GM12865 (cell line): ENCODE measurements at regions not wholly inside any gene's neighbourhood (a gene's known extent, or its start where the extent isn't known, plus 50 kb on each side); places are given as distances from the start of the nearest gene placed in this dataset.

Source experiments
- DNase-seq: peaks from one replicate; pipeline ENCODE4 v3.0.0; 2010; ENCODE audit warnings: low read depth
- H3K4me3 ChIP-seq: 2 replicates; pipeline ENCODE4 v1.5.1; 2011; ENCODE audit warnings: mild to moderate bottlenecking, low read depth, low read length, control low read depth
- TF ChIP-seq, protein P1 (sequence below): IDR thresholded peaks from 2 replicates; pipeline ENCODE4 v1.5.1; 2011; ENCODE audit warnings: low read length, control low read depth, low read depth, inconsistent platforms; ENCODE audit not compliant: insufficient read depth; ENCODE audit errors: missing control alignments

DNA sequence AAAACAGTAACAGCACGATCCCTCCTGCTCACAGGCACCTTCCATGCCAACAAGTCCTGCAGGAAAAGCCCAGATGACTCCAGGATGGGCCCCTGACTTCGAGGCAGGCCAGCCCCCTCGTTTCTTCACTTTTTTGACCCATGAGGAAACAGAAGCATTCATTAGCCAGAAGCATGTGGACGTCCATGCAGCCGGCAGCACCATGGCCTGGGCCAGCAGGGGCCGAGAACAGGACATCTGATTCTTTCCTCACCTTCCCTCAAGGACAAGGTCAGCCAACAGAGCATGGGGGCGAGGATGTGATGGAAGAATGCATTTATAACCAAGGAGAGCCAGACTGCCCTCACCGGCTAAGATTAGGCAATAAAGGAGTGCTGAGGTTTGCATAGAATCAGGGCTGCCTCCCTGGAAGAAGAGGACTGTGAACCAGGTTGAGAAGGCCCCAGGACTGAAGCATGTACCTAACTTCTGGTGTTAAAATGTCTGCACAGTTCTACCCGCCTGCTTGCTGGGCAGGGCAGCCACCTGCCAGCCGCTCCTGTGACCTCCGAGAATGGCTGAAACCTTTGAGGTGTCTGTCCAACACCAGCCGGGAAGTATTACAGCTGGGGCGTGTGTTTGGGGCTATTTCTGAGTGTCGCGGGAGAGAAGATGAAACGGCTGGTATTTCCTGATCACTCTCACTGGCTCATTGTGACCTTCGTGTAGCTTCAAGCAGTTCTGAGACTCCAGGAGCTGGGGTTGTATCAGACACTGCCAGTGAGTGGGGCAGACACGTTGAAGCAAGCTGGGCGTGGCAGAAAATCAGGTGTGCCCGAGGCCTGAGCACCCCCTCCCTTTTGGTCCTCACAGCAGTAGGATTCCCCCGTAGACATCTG lies 94.0 kb upstream of the TNRC6C start:
- DNase-seq = peak; percentile 16
- H3K4me3 ChIP-seq = no peak overlapping the region
- TF ChIP-seq, protein P1, sequence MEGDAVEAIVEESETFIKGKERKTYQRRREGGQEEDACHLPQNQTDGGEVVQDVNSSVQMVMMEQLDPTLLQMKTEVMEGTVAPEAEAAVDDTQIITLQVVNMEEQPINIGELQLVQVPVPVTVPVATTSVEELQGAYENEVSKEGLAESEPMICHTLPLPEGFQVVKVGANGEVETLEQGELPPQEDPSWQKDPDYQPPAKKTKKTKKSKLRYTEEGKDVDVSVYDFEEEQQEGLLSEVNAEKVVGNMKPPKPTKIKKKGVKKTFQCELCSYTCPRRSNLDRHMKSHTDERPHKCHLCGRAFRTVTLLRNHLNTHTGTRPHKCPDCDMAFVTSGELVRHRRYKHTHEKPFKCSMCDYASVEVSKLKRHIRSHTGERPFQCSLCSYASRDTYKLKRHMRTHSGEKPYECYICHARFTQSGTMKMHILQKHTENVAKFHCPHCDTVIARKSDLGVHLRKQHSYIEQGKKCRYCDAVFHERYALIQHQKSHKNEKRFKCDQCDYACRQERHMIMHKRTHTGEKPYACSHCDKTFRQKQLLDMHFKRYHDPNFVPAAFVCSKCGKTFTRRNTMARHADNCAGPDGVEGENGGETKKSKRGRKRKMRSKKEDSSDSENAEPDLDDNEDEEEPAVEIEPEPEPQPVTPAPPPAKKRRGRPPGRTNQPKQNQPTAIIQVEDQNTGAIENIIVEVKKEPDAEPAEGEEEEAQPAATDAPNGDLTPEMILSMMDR = no peak

DNA sequence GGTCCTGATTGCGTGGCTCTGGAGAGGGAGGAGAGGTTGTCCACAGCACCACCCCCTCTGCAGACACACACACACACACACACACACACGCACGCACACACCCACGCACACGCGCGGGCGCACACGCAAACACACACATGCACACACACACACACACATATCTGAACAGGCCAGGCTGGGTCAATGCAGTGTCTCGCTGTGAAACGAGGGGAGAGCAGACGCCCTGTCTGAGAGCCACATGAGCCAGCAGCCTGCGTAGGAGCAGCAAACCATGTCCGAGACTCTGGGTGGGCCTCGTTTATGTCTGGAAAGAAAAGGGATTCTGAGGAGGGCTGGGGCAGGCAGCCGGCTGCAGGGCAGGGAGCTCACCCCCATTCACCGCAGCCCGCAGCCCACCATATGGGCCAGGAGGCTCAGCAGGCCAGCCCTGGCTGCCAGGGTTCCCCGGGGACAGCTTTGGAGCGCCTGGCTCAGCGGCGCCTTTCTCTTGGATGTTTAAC lies 93.3 kb upstream of the TNRC6C start:
- DNase-seq = no peak
- TF ChIP-seq, protein P1 = no peak
- H3K4me3 ChIP-seq = no peak overlapping the region

DNA sequence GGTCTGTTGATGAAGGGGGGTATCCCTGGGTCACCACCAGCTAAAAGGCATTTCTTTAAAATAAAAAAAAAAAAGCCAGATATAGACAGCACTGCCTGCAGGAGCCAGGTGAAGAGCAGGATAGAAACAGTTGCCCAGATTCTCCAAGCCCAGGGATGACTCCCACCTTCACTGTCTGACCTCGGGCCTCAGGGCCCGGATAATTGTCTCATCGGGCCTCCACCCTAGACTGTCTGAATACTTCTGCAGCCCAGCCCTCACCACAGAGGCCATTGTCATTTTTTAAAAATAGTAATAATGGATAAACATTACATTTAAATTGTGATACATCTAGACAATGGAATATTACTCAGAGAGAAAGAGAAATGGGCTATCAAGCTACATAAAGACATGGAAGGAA lies 92.8 kb upstream of the TNRC6C start:
- H3K4me3 ChIP-seq = no peak overlapping the region
- no peak for DNase-seq
- TF ChIP-seq, protein P1 = no peak

DNA sequence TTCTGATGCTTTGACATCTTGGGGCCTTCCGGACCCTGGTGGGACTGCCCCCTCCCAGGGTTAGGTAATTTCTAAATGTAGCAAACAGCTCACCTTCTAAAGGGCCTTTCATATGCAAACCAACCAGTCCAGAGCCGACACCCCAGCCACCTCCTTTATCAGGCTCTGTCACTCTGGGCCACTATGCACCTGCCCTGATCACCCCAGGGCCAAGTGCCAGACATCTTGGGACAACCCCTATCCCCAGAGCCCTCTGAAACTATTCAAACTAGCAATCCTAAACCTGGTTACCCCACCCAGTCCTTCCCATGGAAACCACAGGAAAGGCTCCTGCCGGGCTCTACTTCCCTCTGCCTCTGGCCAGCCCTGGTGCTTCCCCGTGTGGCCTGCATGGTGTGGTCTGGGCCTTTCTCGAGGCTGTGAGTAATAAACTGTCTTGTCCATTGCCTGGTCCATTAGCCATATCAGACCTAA lies 91.2 kb upstream of the TNRC6C start:
- TF ChIP-seq, protein P1 = no peak
- H3K4me3 ChIP-seq = no peak overlapping the region
- peak; percentile 41 for DNase-seq

- no peak overlapping the region for H3K4me3 ChIP-seq
- no peak for DNase-seq
- TF ChIP-seq, protein P1 = no peak
Observed at GRCh38 chr17:77867976-77868713, 90.4 kb upstream of the TNRC6C start.

DNA sequence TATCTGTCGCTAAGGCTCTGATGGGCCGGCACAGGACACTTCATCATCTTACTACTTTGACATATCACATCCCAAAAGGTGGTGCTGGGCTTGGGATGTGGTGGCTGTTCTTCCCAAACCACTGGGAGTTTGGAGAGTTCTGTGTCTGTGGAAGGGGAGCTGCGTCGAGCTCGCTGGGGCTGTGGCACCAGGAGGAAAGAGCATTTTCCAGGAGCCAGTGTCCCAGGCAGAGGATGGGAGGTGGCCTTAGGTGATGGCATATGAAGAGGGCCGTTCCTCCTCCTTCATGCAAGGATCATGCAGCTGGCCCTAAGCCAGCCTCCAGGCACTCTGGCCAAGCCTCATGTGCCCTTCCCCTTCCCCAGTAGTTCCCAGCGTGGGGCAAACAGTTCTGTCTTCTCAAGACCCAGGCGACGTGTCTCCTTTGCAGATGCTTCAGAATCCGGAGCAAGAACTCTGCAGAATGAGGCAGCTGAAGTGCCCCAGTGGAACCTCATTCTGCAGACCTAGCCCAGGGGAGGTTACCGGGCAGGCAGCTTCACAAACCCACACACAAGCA lies 89.4 kb upstream of the TNRC6C start:
- no peak for DNase-seq
- TF ChIP-seq, protein P1 = no peak
- H3K4me3 ChIP-seq = no peak overlapping the region
